ENCODE measurements at regions not wholly inside any gene's neighbourhood (a gene's known extent, or its start where the extent isn't known, plus 50 kb on each side); places are given as distances from the start of the nearest gene placed in this dataset.

DNA sequence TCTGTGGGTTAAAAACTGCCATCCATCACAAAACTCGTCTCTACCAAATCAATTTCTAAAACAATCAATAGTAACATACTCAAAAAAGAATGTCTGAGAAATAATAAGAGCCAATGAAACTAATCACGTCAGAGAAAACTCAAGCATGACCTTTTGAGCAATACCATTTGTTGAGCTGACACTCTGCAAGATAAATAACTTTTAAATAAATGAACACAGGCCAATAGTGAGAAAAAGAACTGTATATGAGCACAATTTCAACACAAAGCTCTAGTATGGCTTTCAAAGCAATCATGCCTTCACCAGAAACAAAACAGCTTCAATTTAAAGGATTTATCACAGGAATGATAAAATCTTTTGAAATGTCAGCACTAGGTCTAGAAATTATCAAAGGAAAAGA, 249.2 kb upstream of the SETMAR start:
- Histone ChIP-seq H3K36me3 (no peaks in the 10 kb centered on the region), H3K27ac (no peak overlapping the region), H3K27me3 (replicated peaks; ENCODE audit: insufficient read depth) (no peaks in the 10 kb centered on the region), H3K4me1 (replicated peaks) (no peaks in the 10 kb centered on the region), H3K4me3 (no peak overlapping the region), H3K9me3 (no peaks in the 10 kb centered on the region)
- intact Hi-C loops (cut with DNase I), result no loop called here
- 55% methylated on average over 2 of the region's 2 CpGs for WGBS
- DNase-seq (ENCODE audit: low spot score), result no peak
- TF ChIP-seq POLR2A (IDR thresholded peaks at IDR 0.05) (no peak), POLR2AphosphoS5 (IDR thresholded peaks at IDR 0.05) (no peak)
- TF ChIP-seq, protein P1, sequence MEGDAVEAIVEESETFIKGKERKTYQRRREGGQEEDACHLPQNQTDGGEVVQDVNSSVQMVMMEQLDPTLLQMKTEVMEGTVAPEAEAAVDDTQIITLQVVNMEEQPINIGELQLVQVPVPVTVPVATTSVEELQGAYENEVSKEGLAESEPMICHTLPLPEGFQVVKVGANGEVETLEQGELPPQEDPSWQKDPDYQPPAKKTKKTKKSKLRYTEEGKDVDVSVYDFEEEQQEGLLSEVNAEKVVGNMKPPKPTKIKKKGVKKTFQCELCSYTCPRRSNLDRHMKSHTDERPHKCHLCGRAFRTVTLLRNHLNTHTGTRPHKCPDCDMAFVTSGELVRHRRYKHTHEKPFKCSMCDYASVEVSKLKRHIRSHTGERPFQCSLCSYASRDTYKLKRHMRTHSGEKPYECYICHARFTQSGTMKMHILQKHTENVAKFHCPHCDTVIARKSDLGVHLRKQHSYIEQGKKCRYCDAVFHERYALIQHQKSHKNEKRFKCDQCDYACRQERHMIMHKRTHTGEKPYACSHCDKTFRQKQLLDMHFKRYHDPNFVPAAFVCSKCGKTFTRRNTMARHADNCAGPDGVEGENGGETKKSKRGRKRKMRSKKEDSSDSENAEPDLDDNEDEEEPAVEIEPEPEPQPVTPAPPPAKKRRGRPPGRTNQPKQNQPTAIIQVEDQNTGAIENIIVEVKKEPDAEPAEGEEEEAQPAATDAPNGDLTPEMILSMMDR (IDR thresholded peaks at IDR 0.05), result no peak

DNA sequence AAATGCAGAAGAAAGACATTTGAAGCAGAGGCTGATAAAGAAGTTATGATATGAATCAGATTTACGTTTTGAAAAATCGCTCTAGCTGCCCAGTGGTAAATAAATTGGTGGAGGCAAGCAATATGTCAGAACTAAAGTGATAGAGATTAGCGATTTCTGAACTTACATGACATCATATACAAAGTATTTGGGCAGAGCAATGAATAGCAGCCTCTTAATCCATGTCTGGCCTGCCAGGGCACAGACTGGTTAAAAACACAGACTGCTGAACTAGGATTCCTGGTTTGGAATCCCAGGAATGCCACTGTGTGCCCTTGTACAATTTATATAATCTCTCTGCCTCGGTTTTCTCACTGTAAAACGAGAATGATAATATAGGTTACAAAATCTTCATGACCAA, 243.1 kb upstream of the SETMAR start:
- Histone ChIP-seq H3K27ac (no peak overlapping the region), H3K9me3 (no peaks in the 10 kb centered on the region), H3K27me3 (replicated peaks; ENCODE audit: insufficient read depth) (no peaks in the 10 kb centered on the region), H3K4me1 (replicated peaks) (no peaks in the 10 kb centered on the region), H3K4me3 (no peak overlapping the region), H3K36me3 (no peaks in the 10 kb centered on the region)
- no peak for TF ChIP-seq POLR2A (IDR thresholded peaks at IDR 0.05)
- TF ChIP-seq, protein P1 (IDR thresholded peaks at IDR 0.05), result no peak
- TF ChIP-seq POLR2AphosphoS5 (IDR thresholded peaks at IDR 0.05), result no peak
- WGBS, result 43% methylated on average over 5 of the region's 5 CpGs
- no peak for DNase-seq (ENCODE audit: low spot score)
- intact Hi-C loops (cut with DNase I), result no loop called here

DNA sequence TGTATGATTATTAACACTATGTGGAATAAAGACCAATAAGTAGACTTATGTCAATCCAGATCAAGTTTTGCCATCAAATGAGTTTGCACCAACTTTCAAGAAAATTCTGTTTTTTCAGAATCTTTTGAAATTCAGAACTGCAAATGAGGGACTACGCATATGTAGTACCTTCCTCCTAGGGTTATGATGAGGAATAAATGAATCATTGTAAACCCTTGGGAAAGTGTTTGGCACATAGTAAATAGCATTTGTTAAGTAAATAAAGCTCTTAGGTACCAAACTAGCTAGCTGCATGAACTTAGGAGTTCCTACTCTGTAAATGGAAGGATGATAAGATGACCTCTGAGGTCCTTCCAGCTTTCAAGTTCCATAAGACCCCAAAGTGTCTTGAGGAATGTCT, 242.6 kb upstream of the SETMAR start:
- no peak overlapping the region for H3K27ac ChIP-seq
- TF ChIP-seq POLR2AphosphoS5 (IDR thresholded peaks at IDR 0.05) (no peak), POLR2A (IDR thresholded peaks at IDR 0.05) (no peak)
- TF ChIP-seq, protein P1 (IDR thresholded peaks at IDR 0.05), result no peak
- no peak for DNase-seq (ENCODE audit: low spot score)
- no peaks in the 10 kb centered on the region for H3K36me3 ChIP-seq
- H3K27me3 ChIP-seq (replicated peaks; ENCODE audit: insufficient read depth), result no peaks in the 10 kb centered on the region
- intact Hi-C loops (cut with DNase I), result no loop called here
- no peaks in the 10 kb centered on the region for H3K9me3 ChIP-seq
- WGBS, result 87% methylated on average over 1 of the region's 1 CpG
- no peak overlapping the region for H3K4me3 ChIP-seq
- no peaks in the 10 kb centered on the region for H3K4me1 ChIP-seq (replicated peaks)

DNA sequence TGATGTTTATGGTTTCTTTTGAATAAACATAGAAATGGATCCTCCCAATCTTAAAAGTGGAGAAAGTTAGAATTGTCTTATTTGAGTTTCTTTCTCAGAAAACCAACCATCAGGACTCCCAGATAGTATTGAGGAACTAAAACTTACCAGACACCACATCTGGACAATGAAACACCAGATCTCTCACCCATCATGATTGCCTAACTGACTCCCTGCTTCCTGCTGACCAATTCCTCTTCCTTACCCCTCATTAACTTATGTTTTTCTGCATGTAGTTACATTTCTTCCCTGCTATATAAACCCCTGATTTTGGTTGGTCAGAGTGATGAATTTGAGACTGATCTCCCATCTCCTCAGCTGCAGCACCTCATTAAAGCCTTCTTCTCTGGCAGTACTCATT, 242.0 kb upstream of the SETMAR start:
- H3K36me3 ChIP-seq, result no peaks in the 10 kb centered on the region
- no peaks in the 10 kb centered on the region for H3K27me3 ChIP-seq (replicated peaks; ENCODE audit: insufficient read depth)
- no peaks in the 10 kb centered on the region for H3K9me3 ChIP-seq
- TF ChIP-seq POLR2AphosphoS5 (IDR thresholded peaks at IDR 0.05) (no peak), POLR2A (IDR thresholded peaks at IDR 0.05) (no peak)
- TF ChIP-seq, protein P1 (IDR thresholded peaks at IDR 0.05), result no peak
- DNase-seq (ENCODE audit: low spot score), result no peak
- H3K4me3 ChIP-seq, result no peak overlapping the region
- H3K4me1 ChIP-seq (replicated peaks), result no peaks in the 10 kb centered on the region
- no peak overlapping the region for H3K27ac ChIP-seq
- intact Hi-C loops (cut with DNase I), result no loop called here

DNA sequence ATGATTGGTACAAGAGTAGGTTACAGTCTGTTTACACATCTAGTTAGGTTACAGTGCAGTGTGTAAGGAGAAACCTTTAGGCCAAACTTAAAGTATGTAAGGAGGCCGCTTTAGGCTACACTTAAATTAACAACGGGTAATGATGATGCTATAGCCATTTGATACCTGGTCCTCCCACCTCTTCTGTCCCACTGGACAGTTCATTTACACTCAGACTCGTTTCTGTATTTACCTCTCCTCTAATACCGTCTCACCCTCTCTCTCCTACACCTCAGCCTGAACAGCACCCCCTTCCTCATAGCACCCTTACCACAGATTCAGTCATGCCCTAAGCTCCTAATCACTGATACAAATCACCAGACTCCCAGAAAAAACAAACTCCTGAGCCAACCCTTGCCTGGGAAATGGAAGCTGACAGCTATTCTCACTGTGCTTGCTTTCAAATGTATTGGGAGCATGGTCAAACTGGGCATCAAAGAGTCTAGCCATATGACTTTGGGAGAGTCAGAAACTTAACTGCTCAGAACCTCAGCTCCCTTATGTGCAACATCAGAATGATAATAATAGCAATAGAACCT, 241.3 kb upstream of the SETMAR start:
- TF ChIP-seq POLR2AphosphoS5 (IDR thresholded peaks at IDR 0.05), result no peak
- TF ChIP-seq POLR2A (IDR thresholded peaks at IDR 0.05), result no peak
- TF ChIP-seq, protein P1 (IDR thresholded peaks at IDR 0.05), result no peak
- H3K27me3 ChIP-seq (replicated peaks; ENCODE audit: insufficient read depth), result no peaks in the 10 kb centered on the region
- no peaks in the 10 kb centered on the region for H3K36me3 ChIP-seq
- H3K4me1 ChIP-seq (replicated peaks), result no peaks in the 10 kb centered on the region
- H3K4me3 ChIP-seq, result no peak overlapping the region
- WGBS, result 58% methylated on average over 4 of the region's 4 CpGs
- H3K9me3 ChIP-seq, result no peaks in the 10 kb centered on the region
- no peak for DNase-seq (ENCODE audit: low spot score)
- intact Hi-C loops (cut with DNase I), result no loop called here
- H3K27ac ChIP-seq, result no peak overlapping the region
